SK-N-SH treated with all-trans-retinoic acid at 6 μM for 48 hours (cell line): ENCODE measurements at regions not wholly inside any gene's neighbourhood (a gene's known extent, or its start where the extent isn't known, plus 50 kb on each side); places are given as distances from the start of the nearest gene placed in this dataset.

Experiments
- ATAC-seq: fragments of 200-7000 bp; cut with Tn5 transposase; 3 replicates; pipeline ENCODE4 v1.9.1; 2020; ENCODE audit warnings: mild to moderate bottlenecking, moderate library complexity
- BACH2 ChIP-seq: fragments of 250-450 bp; sonication (Bioruptor Pico); IDR thresholded peaks from 2 replicates; pipeline ENCODE4 v1.9.0; 2021; ENCODE audit warnings: mild to moderate bottlenecking, borderline replicate concordance
- CSDC2 ChIP-seq: fragments of 250-450 bp; sonication (Bioruptor Pico); IDR thresholded peaks from 2 replicates; pipeline ENCODE4 v1.5.0; 2020; ENCODE audit warnings: mild to moderate bottlenecking, moderate library complexity
- CSRNP3 ChIP-seq: fragments of 250-450 bp; sonication (Bioruptor Pico); IDR thresholded peaks from 2 replicates; pipeline ENCODE4 v1.5.1; 2021; ENCODE audit warnings: mild to moderate bottlenecking, moderate library complexity
- ESRRG ChIP-seq: fragments of 250-450 bp; sonication (Bioruptor Pico); IDR thresholded peaks from 2 replicates; pipeline ENCODE4 v1.6.1; 2021; ENCODE audit warnings: mild to moderate bottlenecking
- ISL1 ChIP-seq: fragments of 250-450 bp; sonication (Bioruptor Pico); IDR thresholded peaks from 2 replicates; pipeline ENCODE4 v2.1.2; 2022; ENCODE audit warnings: mild to moderate bottlenecking, moderate library complexity
- OSR1 ChIP-seq: fragments of 250-450 bp; sonication (Bioruptor Pico); IDR thresholded peaks from 2 replicates; pipeline ENCODE4 v1.8.0; 2022; ENCODE audit warnings: moderate library complexity, mild to moderate bottlenecking, inconsistent platforms
- PATZ1 ChIP-seq: fragments of 250-450 bp; sonication (Bioruptor Pico); IDR thresholded peaks from 2 replicates; pipeline ENCODE4 v1.8.0; 2020; ENCODE audit warnings: mild to moderate bottlenecking, moderate library complexity, borderline replicate concordance
- PPARA ChIP-seq: fragments of 250-450 bp; sonication (Bioruptor Pico); IDR thresholded peaks from 2 replicates; pipeline ENCODE4 v1.5.0; 2020; ENCODE audit warnings: mild to moderate bottlenecking, borderline replicate concordance
- RARB ChIP-seq: fragments of 250-450 bp; sonication (Bioruptor Pico); IDR thresholded peaks from 2 replicates; pipeline ENCODE4 v1.8.0; 2021; ENCODE audit warnings: mild to moderate bottlenecking, moderate library complexity
- SNAI2 ChIP-seq: fragments of 250-450 bp; sonication (Bioruptor Pico); IDR thresholded peaks from 2 replicates; pipeline ENCODE4 v1.5.0; 2020; ENCODE audit warnings: mild to moderate bottlenecking, moderate library complexity
- TCF4 ChIP-seq: fragments of 250-450 bp; sonication (Bioruptor Pico); IDR thresholded peaks from 2 replicates; pipeline ENCODE4 v1.8.0; 2021; ENCODE audit warnings: mild to moderate bottlenecking, moderate library complexity, borderline replicate concordance
- TOX ChIP-seq: fragments of 250-450 bp; sonication (Bioruptor Pico); IDR thresholded peaks from 2 replicates; pipeline ENCODE4 v1.8.0; 2021; ENCODE audit warnings: mild to moderate bottlenecking, moderate library complexity, borderline replicate concordance
- ZC3H10 ChIP-seq: fragments of 250-450 bp; sonication (Bioruptor Pico); IDR thresholded peaks from 2 replicates; pipeline ENCODE4 v1.5.1; 2021; ENCODE audit warnings: mild to moderate bottlenecking, moderate library complexity
- ZFP30 ChIP-seq: fragments of 450-650 bp; formaldehyde crosslinking; IDR thresholded peaks from 2 replicates; pipeline ENCODE4 v1.5.0; 2022; ENCODE audit warnings: mild to moderate bottlenecking, moderate library complexity
- ZNF8 ChIP-seq: fragments of 450-650 bp; formaldehyde crosslinking; IDR thresholded peaks from 2 replicates; pipeline ENCODE4 v1.5.0; 2020; ENCODE audit warnings: mild to moderate bottlenecking, moderate library complexity
- TF ChIP-seq, protein P1 (sequence below): fragments of 250-450 bp; sonication (Bioruptor Pico); IDR thresholded peaks from 2 replicates; pipeline ENCODE4 v1.5.1; 2020; ENCODE audit warnings: low read depth, mild to moderate bottlenecking, moderate library complexity
- TF ChIP-seq, protein P2 (sequence below): fragments of 250-450 bp; sonication (Bioruptor Pico); IDR thresholded peaks from 2 replicates; pipeline ENCODE4 v1.8.0; 2021; ENCODE audit warnings: low read depth, mild to moderate bottlenecking, moderate library complexity, borderline replicate concordance
- TF ChIP-seq, protein P3 (sequence below): fragments of 250-450 bp; sonication (Bioruptor Pico); IDR thresholded peaks from 2 replicates; pipeline ENCODE4 v1.5.0; 2020; ENCODE audit warnings: mild to moderate bottlenecking, moderate library complexity

- 0 out of 2 replicates have a peak, but pooled peaks have one; percentile 31 for TF ChIP-seq PATZ1
- no peak for TF ChIP-seq ZNF8
- peak; percentile 93; the same call in 1 of the 2 replicates for TF ChIP-seq TCF4 (CRISPR knock-in tag)
- TF ChIP-seq, protein P1, sequence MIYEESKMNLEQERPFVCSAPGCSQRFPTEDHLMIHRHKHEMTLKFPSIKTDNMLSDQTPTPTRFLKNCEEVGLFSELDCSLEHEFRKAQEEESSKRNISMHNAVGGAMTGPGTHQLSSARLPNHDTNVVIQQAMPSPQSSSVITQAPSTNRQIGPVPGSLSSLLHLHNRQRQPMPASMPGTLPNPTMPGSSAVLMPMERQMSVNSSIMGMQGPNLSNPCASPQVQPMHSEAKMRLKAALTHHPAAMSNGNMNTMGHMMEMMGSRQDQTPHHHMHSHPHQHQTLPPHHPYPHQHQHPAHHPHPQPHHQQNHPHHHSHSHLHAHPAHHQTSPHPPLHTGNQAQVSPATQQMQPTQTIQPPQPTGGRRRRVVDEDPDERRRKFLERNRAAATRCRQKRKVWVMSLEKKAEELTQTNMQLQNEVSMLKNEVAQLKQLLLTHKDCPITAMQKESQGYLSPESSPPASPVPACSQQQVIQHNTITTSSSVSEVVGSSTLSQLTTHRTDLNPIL, result peak; percentile 31; the same call in 1 of the 2 replicates
- TF ChIP-seq ESRRG (CRISPR knock-in tag), result no peak
- TF ChIP-seq TOX, result 0 out of 2 replicates have a peak, but pooled peaks have one; percentile 38
- no peak for TF ChIP-seq BACH2 (CRISPR knock-in tag)
These were observed 172.1 kb upstream of the GAS1 start (continued) for GRCh38 chr9:87119328-87119881.

DNA sequence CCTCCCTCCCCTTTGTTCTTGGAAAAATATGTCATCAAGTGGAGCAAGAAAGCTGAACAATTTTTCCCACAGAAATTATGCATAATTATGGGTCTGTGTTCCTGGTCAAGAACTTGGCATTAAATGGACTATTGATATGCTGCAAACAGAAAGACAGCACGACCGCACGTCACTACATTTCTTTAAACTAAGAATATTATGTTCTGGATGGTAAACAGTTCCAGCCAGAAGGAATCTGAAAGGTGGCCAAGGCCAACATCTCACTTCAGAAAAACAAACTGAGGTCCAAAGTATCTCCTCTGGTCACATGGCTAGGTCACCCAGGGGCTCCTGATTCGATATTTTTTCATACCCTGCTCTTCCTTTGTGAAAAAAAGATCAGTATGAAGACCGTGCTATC lies 173.3 kb upstream of the GAS1 start:
- TF ChIP-seq SNAI2 (CRISPR knock-in tag) (no peak), BACH2 (CRISPR knock-in tag) (no peak)
- TF ChIP-seq, all 23 proteins: peak for 0
- ATAC-seq, result no peak

GRCh38 chr9:87122947-87123685 lies 175.8 kb upstream of the GAS1 start:
- ATAC-seq, result peak; percentile 76
- peak; percentile 98 for TF ChIP-seq TOX
- no peak for TF ChIP-seq CSDC2 (CRISPR knock-in tag)
- peak; percentile 70; the same call in 1 of the 2 replicates for TF ChIP-seq PATZ1
- no peak for TF ChIP-seq CSRNP3
- peak; percentile 63; the same call in 1 of the 2 replicates for TF ChIP-seq ZC3H10
- TF ChIP-seq, protein P2, sequence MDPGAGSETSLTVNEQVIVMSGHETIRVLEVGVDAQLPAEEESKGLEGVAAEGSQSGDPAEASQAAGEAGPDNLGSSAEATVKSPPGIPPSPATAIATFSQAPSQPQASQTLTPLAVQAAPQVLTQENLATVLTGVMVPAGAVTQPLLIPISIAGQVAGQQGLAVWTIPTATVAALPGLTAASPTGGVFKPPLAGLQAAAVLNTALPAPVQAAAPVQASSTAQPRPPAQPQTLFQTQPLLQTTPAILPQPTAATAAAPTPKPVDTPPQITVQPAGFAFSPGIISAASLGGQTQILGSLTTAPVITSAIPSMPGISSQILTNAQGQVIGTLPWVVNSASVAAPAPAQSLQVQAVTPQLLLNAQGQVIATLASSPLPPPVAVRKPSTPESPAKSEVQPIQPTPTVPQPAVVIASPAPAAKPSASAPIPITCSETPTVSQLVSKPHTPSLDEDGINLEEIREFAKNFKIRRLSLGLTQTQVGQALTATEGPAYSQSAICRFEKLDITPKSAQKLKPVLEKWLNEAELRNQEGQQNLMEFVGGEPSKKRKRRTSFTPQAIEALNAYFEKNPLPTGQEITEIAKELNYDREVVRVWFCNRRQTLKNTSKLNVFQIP (CRISPR knock-in tag), result no peak
- TF ChIP-seq RARB, result peak; percentile 62; the same call in 1 of the 2 replicates
- TF ChIP-seq ISL1 (CRISPR knock-in tag), result peak; percentile 90
- TF ChIP-seq BACH2 (CRISPR knock-in tag), result no peak

DNA sequence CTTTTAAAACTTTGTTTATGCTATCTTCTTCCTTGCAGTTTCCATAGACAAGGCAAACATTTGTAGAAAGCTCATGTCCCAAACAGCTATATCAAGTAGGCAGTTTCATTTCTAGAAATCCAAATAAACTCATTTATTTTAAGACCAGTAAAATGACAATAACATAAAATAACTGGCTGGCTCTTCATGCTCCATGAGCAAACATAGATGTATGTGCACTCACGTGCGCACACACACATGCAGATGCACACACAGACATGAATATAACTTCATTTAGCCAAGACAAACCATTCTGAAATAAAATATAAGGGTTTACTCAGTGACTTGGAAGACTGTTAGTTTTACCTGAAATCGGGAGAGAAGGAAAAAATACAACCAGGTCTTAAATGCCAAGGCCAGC lies 176.5 kb upstream of the GAS1 start:
- no peak for ATAC-seq
- TF ChIP-seq TCF4 (CRISPR knock-in tag), result no peak
- no peak for TF ChIP-seq SNAI2 (CRISPR knock-in tag)
- TF ChIP-seq, protein P2 (CRISPR knock-in tag), result no peak
- no peak for TF ChIP-seq OSR1
- TF ChIP-seq PATZ1, result no peak
- no peak for TF ChIP-seq ZFP30 (CRISPR knock-in tag)
- TF ChIP-seq ZNF8, result no peak
- no peak for TF ChIP-seq ZC3H10
- TF ChIP-seq PPARA, result no peak
- TF ChIP-seq, protein P3, sequence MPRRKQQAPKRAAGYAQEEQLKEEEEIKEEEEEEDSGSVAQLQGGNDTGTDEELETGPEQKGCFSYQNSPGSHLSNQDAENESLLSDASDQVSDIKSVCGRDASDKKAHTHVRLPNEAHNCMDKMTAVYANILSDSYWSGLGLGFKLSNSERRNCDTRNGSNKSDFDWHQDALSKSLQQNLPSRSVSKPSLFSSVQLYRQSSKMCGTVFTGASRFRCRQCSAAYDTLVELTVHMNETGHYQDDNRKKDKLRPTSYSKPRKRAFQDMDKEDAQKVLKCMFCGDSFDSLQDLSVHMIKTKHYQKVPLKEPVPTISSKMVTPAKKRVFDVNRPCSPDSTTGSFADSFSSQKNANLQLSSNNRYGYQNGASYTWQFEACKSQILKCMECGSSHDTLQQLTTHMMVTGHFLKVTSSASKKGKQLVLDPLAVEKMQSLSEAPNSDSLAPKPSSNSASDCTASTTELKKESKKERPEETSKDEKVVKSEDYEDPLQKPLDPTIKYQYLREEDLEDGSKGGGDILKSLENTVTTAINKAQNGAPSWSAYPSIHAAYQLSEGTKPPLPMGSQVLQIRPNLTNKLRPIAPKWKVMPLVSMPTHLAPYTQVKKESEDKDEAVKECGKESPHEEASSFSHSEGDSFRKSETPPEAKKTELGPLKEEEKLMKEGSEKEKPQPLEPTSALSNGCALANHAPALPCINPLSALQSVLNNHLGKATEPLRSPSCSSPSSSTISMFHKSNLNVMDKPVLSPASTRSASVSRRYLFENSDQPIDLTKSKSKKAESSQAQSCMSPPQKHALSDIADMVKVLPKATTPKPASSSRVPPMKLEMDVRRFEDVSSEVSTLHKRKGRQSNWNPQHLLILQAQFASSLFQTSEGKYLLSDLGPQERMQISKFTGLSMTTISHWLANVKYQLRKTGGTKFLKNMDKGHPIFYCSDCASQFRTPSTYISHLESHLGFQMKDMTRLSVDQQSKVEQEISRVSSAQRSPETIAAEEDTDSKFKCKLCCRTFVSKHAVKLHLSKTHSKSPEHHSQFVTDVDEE, result no peak
- TF ChIP-seq ISL1 (CRISPR knock-in tag), result no peak
- no peak for TF ChIP-seq TOX
